ENCODE measurements at regions not wholly inside any gene's neighbourhood (a gene's known extent, or its start where the extent isn't known, plus 50 kb on each side); places are given as distances from the start of the nearest gene placed in this dataset.

GRCh38 chr6:166710084-166710483, 83.0 kb upstream of the RPS6KA2 start:
- TF ChIP-seq POLR2AphosphoS5 (IDR thresholded peaks at IDR 0.05; ENCODE audit: low read depth, low read length), result no peak
- TF ChIP-seq REST (IDR thresholded peaks at IDR 0.05; ENCODE audit: insufficient read depth in 1 of 2, low read depth in 2 of 2, low read length in 2 of 2), result no peak

Data from PFSK-1 (cell line).